TTC549 (cell line): ENCODE measurements at regions not wholly inside any gene's neighbourhood (a gene's known extent, or its start where the extent isn't known, plus 50 kb on each side); places are given as distances from the start of the nearest gene placed in this dataset.
"Not testable (repeated sequence)": the region's sequence is repeated elsewhere in the genome, so short reads cannot be mapped to it uniquely, and the experiment has no call there.

Experiments
- FAIRE-seq: peaks from 2 replicates; lab custom pipeline; 2012; peaks lifted over from hg19 to GRCh38; lab: Jason Lieb, UNC

DNA sequence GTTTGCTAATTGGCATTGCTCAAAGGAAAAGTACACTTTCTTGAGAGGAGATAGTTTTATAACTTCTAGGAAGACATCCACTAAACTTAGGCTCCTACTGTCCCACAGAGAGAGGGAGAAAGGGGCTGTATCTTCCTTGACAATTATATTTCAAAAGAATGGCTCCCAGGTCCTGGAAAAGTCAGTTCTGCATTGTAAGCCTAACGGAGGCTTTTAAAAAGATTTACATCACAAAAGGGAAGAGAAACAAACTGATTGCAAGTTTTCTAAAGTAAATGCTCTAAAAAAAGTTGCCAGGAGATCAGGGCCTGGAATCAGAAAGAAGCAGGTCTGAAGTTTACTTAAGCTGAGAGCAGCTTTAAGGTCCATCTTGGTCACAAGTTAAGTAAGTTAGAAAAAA is 839.5 kb downstream of the FRK start:
- no peak for FAIRE-seq

DNA sequence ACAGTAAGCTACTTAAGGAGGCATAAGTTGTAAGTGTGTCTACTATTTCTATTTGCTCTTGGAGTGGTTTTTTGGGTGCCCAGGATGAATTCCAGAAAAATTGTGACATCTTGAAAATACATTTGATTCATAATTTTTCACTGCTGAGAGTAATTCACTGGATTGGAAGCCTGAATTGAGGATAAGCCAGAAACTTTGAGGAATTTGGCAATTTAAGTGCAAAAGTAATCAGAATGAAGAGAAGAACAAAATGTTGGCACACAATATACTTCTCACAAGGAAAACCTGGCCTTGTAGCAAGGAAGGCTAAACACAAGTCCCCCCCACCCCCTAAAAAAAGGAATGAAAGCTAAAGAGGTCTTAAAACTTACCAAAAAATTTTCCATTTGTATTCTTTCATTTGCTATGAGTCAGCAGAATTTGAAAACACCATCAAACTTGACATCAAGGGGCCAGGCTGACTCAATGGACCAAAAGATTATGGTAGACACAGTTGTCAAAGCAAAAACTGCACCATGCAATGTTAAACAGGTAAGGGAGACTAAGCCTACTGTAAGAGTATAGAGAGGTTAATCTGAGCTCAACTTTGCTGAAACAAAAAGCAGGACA is 840.0 kb downstream of the FRK start:
- FAIRE-seq: no peak

DNA sequence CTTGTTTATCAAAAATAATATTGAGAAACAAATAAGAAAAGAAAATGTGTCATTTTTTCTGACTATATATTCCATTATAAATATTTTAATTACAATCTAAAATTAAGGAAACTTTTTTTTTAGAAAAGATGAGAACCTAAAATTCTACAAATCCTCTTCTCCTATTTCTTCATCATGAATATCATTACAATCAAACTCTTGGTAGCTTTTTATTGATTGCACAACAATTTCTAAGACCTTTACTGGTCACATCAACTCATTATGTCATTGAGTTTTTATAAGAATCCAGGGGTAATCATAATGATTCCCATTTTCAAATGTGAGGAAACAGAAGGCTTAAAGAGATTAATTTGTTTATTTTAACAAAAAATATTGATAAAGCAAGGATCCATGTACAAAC is 841.0 kb downstream of the FRK start:
- no peak for FAIRE-seq

DNA sequence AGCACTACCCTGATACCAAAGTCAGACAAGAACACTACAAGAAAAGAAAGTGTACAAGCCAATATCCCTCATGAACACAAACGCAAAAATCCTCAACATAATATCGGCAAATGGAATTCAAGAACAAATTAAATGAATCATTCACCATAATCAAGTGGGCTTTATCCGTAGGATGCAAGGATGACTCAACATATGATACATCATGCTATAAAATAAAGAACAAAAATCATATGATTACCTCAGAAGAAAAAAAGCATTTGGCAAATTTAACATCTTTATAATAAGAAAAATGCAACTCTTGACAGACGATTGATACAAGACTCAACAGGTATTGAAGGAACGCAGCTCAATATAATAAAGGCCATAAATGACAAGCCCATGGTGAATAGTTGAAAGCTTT is 843.9 kb downstream of the FRK start:
- FAIRE-seq: no peak

DNA sequence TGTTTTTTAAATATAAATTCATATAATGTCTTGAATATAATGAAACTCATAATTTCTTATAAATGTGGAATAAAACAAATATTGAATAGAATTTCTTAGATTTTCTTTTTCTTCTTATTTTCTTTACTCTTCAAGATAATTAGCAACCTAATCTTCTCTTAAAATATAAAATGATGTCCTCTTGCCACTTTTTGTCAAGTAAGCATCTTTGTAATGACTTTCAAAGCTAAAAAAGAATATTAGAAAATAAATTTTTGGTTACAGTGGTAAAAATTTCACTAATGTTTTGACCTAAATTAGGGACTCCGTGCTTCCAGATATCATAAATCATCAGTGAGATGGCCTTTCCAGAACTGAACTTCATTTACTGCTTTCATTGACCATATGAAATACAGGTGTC is 846.4 kb downstream of the FRK start:
- FAIRE-seq: no peak

DNA sequence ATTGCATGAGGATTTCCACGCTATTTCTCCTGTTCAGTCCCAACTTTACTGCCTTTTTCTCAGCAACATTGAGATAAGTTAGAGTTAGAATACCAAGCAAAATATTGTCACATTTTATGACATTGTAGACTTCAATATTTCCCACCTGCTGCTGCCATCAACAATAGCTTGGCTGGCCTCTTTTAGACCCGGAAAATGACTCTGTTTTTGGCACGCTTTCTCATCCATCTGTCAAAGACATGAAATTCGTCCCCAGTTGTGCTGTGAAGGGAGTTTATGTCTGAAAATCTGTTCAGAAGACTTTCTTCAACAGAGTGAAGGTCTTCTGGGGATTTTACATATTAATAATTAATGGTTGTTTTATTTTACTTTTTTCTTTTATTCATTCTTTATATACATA is 857.3 kb downstream of the FRK start:
- FAIRE-seq: no peak

DNA sequence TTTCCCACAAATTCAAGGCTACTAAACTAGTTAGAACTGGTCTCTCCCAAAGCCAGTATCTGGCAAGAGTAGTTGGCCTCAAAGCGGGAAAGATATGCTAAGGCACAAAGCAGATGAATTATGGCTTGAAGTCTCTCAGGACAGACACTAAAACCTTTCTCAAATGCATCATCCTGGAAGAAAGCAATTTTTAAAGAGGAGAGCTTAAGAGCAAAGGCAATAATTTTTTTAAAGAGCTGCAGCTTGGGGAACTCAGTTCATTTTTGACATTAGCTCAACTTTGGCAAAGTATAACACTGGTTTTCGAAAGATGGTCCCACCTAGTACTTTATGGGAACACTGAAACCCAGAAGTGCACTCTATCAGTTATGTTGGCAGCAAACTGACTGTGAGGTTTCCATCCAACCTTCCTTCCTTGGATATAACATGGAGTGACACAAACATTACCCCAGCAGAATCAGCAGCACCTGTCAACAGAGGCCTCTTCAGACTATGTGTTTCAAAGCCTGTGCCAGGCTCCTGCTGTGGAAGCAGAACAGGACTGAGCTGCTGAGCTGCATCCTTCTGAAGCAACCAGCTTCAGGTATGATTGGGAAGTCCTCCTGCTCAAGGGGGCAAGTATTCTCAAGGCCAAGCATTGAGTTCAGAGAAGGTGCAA is 852.3 kb upstream of the HS3ST5 start:
- no peak for FAIRE-seq

DNA sequence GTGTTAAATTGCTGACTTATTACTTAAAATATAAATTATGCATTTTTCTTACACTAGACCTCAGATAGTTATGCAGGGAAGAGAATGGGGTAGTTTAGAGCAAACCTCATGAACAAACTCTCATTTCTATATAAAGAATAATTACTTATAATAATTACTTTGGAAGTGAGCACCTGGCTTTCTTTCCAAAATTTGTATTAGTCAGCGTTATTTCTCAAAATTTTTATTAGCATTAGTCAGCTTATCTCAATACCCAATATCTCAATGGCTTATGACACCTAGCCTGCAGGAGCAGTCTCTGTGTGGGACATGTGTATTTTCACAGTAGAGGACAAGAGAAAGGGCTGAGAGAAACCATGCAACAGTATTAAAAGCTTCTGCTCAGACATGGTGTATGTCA is 849.2 kb upstream of the HS3ST5 start:
- FAIRE-seq: no peak

DNA sequence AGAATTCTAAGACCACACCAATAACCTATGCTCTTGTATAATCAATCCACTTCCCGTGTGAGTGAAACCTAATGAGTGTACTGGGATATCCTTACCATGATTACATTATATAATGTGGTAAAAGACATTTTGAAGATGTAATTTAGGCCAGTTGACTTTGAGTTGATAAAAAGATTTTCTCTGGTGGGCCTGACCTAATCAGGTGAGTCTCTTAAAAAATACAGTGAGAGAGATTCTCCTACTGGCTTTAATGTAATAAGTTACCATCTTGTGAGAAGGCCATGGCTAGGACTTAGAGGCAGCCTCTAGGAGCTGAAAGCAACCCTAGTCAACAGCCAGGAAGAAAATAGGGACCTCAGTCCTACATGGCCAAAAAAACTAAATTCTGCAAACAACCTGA is 847.7 kb upstream of the HS3ST5 start:
- no peak for FAIRE-seq

DNA sequence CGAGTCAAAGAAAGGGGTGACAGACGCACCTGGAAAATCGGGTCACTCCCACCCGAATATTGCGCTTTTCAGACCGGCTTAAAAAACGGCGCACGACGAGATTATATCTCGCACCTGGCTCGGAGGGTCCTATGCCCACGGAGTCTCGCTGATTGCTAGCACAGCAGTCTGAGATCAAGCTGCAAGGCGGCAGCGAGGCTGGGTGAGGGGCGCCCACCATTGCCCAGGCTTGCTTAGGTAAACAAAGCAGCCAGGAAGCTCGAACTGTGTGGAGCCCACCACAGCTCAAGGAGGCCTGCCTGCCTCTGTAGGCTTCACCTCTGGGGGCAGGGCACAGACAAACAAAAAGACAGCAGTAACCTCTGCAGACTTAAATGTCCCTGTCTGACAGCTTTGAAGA is 832.6 kb upstream of the HS3ST5 start:
- not testable (repeated sequence) for FAIRE-seq

DNA sequence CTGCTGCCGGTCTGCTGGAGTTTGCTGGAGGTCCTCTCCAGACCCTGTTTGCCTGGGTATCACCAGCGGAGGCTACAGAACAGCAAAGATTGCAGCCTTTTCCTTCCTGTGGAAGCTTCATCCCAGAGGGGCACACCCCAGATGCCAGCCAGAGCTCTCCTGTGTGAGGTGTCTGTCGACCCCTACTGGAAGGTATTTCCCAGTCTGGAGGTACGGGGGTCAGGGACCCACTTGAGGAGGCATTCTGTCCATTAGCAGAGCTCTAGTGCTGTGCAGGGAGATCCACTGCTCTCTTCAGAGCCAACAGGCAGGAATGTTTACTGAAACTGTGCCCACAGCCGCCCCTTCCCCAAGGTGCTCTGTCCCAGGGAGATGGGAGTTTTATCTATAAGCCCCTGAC is 823.1 kb upstream of the HS3ST5 start:
- not testable (repeated sequence) for FAIRE-seq

DNA sequence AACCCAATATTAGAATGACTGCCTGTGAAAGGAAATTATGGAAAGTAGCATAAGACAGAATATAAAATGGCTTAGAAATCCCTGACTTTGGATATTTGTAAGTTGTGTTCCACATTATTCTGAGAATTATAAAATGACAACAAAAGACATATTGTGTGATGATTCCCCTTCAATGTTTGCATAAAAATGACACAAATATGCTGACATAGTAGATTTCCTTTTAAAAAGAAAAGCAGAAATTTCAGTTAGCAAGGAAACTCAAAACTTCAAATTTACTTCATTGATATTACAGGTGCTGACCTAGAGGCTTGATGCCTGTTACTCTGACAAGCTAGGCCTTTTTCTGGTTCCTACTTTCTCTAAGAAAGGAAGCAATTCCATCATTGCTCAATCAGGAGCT is 816.9 kb upstream of the HS3ST5 start:
- FAIRE-seq: no peak

DNA sequence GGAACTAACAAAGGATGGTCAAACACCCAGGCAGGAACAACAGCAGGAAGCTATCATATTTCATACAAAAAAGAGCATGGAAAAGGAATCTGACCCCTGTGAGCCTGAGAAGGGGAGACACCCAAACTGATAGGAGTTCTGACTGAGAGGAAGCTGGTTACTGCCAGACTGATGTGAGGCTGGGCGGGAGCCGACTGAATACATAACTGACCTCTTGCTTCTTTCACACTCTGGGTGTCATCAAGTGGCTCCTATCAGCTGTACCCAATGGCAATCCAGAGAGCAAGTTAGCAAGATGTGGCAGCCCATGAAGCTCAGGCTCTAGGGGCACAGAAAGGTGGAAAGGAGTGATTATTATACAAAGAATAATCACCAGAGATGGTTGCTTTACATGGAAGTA is 795.1 kb upstream of the HS3ST5 start:
- no peak for FAIRE-seq

DNA sequence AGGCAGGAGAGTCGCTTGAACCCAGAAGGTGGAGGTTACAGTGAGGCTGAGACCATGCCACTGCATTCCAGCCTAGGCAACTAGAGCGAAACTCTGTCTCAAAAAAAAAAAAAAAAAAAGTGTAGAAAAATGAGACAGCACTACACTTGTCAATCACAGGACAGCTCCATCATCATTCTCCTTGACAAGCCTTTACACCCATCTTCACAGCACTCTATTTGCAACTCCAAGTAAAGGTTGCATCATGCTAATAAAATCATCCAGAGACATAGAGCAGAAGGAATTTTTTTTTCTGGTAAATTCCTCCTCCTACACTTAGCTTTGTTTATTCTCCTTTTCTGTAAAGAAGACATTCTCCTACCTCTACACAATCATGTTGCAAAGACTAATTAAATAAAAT is 791.0 kb upstream of the HS3ST5 start:
- no peak for FAIRE-seq

DNA sequence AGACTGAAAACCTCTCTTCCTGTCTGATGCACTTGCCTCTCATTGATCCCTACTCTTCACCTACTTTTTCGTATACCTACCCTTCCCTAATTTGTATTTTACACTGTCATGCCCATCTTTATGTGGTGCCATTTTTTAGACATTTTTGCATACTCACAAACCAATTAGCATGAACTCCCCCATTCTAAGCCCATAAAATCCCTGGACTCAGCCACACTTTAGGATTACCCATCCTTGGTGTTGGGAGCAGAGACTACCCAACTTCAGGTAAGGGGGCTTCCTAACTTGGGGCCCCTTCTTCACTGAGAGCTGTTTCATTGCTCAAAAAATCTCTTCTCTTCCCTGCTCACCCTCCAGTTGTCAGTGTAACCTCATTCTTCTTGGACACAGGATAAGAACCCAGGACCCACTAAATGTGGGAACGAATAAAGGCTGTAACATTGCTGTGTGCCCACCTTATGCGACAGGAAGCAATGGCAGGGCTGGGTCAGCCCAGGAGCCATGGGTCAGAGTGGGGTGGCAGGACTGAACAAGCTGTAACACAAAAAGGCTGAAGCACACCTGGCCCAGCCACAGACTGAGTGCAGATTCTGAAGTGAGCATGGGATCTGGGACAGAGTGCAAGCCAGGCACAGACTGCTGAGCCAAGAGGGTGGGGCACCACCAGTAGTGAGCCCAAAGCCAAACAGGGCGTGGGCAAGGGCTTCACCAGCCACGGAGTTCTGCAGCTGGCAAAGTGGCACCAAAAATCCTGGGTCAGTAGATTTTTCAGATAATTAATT is 789.1 kb upstream of the HS3ST5 start:
- FAIRE-seq: no peak

DNA sequence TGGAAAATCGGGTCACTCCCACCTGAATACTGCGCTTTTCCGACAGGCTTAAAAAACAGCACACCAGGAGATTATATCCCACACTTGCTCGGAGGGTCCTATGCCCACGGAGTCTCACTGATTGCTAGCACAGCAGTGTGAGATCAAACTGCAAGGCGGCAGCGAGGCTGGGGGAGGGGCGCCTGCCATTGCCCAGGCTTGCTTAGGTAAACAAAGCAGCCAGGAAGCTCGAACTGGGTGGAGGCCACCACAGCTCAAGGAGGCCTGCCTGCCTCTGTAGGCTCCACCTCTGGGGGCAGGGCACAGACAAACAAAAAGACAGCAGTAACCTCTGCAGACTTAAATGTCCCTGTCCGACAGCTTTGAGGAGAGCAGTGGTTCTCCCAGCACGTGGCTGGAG is 778.7 kb upstream of the HS3ST5 start:
- FAIRE-seq: not testable (repeated sequence)

DNA sequence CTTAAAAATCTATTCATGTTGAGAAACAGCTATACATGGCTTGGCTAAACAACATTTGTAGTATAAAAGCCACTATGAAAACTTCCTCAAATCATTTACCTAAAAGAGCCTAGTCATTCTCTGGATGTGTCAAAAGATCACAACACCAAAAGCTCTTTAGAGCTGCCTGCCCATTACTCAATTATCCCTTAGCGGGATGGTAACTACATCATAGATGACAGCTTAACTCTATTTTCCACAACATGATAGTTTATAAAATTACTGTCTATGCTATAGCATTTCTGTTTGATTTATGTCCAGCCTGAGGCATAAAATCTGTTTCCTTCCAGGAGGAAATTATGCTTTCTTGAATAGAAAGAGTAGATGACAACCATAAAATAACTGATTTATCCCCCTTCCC is 777.6 kb upstream of the HS3ST5 start:
- FAIRE-seq: no peak

DNA sequence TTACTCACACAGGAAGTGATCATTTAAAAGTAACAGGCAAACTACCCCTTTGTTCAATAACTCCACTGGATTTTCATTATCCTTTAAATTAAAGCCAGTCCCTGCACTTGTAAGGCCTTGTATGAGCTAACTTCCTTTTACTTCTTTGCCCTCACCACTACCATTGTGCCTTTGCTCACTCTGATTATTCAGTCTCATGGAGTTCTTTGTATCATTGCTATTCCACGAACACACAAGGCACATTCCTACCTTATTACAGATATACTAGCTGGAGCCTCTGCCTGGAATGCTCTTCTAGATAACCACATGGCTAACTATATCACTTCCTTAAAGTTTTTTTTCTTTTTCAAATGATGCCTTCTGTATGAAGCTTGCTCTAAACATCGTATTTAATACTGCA is 748.6 kb upstream of the HS3ST5 start:
- FAIRE-seq: no peak

DNA sequence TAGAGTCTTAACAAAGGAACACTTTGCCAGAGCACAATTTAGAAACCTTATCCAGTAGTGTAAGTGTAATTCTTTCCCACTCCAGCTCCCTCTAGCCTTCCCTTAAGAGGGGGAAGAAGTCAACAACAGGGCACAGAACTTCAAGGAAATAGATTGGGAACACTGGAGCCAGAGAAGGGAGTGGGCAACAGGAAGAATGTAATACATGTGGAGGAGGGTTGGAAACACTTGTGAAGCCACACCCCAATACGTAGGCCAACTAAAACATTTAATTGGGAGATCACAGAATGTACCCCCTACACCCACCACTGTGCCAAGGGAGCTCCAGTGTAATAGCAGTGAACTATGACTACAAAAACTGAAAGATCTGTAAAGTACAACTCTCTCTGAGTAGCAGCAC is 735.7 kb upstream of the HS3ST5 start:
- no peak for FAIRE-seq

DNA sequence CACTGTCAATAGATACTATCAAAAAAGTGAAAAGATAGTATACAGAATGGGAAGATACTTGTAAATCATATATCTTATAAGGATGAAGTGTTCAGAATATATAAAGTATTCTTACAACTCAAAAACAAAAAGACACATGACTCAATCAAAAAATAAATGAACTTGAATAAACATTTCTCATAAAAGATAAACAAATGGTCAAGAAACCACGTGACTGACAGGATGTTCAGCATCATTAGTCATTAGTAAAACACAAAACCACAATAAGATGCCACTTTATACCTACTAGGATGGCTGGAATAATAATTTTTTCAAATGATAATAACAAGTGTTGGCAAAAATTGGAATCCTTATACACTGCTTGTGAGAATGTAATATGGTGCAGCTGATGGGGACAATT is 729.1 kb upstream of the HS3ST5 start:
- no peak for FAIRE-seq

DNA sequence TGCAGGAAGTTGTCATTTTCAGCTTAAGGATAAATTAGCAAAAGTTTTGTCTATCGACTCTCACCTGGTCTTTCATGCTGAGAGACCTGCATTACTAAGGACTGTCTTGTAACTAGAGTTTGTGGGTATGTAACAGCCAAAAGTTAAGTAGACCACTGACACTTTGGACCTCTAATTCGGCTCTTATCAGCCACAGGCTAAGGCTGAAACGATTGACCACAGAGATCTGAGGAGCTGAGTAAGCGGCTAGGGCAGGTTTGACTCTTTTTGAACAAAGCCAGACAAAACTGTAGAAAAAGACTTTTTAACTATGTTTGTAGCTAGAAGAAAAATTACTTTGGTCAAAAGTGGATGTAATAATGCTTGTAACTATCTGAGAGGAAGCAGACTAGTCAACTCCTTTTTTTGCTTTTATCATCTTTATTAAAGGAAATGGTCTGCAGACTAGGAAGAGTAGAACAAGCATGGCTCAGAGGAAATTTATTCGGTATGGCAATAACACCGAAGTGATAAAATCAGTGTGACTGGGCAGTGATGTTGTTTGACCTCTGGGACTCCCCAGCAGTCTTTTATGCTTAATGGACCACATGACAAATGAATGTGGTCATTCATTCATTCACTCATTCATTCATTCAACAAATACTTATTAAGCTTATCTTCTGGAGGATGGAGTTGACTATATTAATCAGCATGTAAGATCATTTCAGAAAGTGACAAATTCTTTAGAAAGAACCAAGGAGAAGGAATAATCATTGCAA is 725.0 kb upstream of the HS3ST5 start:
- FAIRE-seq: no peak

DNA sequence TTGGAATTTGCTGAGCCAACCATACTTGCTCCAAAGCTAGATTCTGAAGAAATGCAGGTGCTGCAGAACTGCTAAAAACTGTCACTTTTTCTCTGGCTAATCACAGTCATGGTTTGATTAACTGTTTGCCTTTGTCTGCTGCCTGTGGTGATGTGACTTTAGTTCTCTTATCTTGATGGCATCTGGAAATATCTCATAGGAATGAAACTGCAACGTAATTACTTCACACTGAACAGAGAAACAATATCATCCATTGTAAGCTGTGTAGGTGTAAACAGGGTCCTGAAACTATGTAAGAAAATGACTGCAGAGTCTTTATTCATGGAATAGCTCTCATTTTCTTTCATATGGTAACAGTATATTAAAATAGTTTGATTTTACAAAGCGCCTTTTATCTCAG is 721.9 kb upstream of the HS3ST5 start:
- no peak for FAIRE-seq

DNA sequence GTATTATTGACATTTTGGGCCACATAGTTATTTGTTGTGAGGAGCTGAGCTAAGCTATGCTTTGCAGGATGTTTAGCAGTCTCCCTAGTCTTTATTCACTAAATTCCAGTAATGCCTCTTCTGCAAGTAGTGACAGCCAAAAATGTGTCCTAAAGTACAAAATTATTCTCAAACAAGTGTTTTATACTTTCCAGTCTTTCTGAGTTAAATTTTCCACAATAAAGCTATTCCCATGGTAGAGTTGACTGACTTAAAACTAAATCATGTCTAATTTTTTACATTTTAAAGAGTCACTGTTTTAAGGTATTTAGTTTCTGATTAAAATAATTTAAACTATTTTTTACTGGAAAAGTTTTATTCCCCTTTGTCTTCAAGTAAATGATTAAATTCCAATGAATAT is 717.8 kb upstream of the HS3ST5 start:
- no peak for FAIRE-seq
